ENCODE measurements at regions not wholly inside any gene's neighbourhood (a gene's known extent, or its start where the extent isn't known, plus 50 kb on each side); places are given as distances from the start of the nearest gene placed in this dataset.

DNA sequence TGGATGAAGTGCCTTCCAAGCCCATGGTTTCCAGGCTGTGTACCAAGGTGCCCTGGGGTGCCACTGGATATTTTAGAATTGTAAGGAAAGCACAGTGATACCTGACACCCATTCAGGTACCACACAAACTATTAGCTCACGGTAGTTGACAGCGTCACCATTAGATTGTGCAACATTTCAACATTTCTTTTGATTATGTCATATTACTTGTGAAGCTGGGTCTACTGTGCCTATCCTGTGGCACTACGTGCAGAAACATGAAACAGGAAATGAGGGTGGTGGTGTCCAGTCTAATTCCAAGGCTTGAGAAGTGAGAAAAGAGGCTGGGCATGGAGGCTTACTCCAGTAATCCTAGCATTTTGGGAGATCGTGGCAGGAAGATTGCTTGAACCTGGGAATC, 75.5 kb upstream of the CPM start:
- CTCF ChIA-PET: interaction anchor here (1.6 kb wide), 1 partner anchor 62 kb away, joined by 7 read pairs; no protein-coding TSS in a partner anchor

GRCh38 chr12:69014047-69014446, 81.1 kb upstream of the CPM start:
- POLR2A ChIA-PET: no interaction called here
- no peak for DNase-seq (ENCODE audit: low read depth, low spot score)

More for the DNA sequence above, 75.5 kb upstream of the CPM start:
- Histone ChIP-seq H3K27ac (ENCODE audit: low read depth, low read length) (no peak overlapping the region), H3K27me3 (ENCODE audit: control insufficient read depth, insufficient read depth, low read length) (no peaks in the 10 kb centered on the region), H3K9me3 (ENCODE audit: control insufficient read depth, insufficient read depth, low read length) (no peaks in the 10 kb centered on the region), H3K4me3 (ENCODE audit: low read depth, low read length) (no peak overlapping the region)
- no peak for TF ChIP-seq CTCF (IDR thresholded peaks at IDR 0.05; ENCODE audit: low read depth, low read length)
- DNase-seq (ENCODE audit: low read depth, low spot score): no peak
- POLR2A ChIA-PET: no interaction called here

DNA sequence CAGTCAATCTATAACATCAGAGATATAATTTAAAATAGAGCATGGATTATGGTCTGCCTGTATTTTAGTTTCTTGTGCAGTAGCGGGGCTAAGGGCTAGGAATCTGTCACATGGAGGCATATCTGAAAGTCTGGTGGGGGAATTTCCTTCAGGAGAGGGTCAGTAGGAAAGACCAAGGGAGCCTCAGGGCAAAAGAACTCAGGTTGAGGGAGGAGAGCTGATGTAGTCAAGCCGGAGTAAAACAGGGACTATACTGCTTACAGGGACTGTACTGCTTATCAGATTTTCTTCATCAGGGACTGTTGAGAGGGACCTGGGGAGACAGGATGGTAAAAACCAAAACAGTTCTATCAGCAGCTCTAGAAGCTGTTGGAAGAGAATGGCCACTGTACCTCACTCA, 82.0 kb upstream of the CPM start:
- no peak for DNase-seq (ENCODE audit: low read depth, low spot score)
- H3K9me3 ChIP-seq (ENCODE audit: control insufficient read depth, insufficient read depth, low read length): no peaks in the 10 kb centered on the region
- ChIA-PET CTCF (no interaction called here), POLR2A (no interaction called here)
- H3K27me3 ChIP-seq (ENCODE audit: control insufficient read depth, insufficient read depth, low read length): no peaks in the 10 kb centered on the region
- no peak for TF ChIP-seq CTCF (IDR thresholded peaks at IDR 0.05; ENCODE audit: low read depth, low read length)
- H3K4me3 ChIP-seq (ENCODE audit: low read depth, low read length): no peak overlapping the region
- H3K27ac ChIP-seq (ENCODE audit: low read depth, low read length): no peak overlapping the region

More at GRCh38 chr12:69014047-69014446, 81.1 kb upstream of the CPM start:
- no peak for TF ChIP-seq CTCF (IDR thresholded peaks at IDR 0.05; ENCODE audit: low read depth, low read length)
- H3K27me3 ChIP-seq (ENCODE audit: control insufficient read depth, insufficient read depth, low read length): no peaks in the 10 kb centered on the region
- no peak overlapping the region for H3K4me3 ChIP-seq (ENCODE audit: low read depth, low read length)
- CTCF ChIA-PET: no interaction called here
- H3K9me3 ChIP-seq (ENCODE audit: control insufficient read depth, insufficient read depth, low read length): no peaks in the 10 kb centered on the region
- no peak overlapping the region for H3K27ac ChIP-seq (ENCODE audit: low read depth, low read length)

- Histone ChIP-seq H3K4me3 (ENCODE audit: low read depth, low read length) (no peak overlapping the region), H3K27ac (ENCODE audit: low read depth, low read length) (no peak overlapping the region), H3K27me3 (ENCODE audit: control insufficient read depth, insufficient read depth, low read length) (no peaks in the 10 kb centered on the region), H3K9me3 (ENCODE audit: control insufficient read depth, insufficient read depth, low read length) (no peaks in the 10 kb centered on the region)
- ChIA-PET CTCF (no interaction called here), POLR2A (no interaction called here)
- TF ChIP-seq CTCF (IDR thresholded peaks at IDR 0.05; ENCODE audit: low read depth, low read length): no peak
- no peak for DNase-seq (ENCODE audit: low read depth, low spot score)
These were observed 82.9 kb upstream of the CPM start for GRCh38 chr12:69015831-69016230.

DNA sequence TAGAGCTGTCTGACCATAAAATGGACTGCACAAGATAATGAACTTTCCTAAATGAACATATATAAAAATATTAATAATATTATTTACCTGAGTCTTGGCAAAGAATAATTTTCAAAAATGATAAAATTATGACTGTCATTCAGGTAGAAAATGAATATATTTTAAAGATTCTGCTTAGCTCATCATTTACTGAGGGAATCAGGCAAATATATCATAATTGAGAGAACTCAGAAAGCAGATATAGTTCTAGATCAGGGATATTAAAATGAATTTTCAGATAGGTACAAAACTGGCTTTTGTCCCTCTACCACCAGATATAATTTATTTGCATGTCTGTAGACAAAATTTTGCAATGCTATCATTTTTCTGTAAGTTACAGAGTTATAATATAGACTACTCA, 86.1 kb upstream of the CPM start:
- H3K9me3 ChIP-seq (ENCODE audit: control insufficient read depth, insufficient read depth, low read length): no peaks in the 10 kb centered on the region
- TF ChIP-seq CTCF (IDR thresholded peaks at IDR 0.05; ENCODE audit: low read depth, low read length): no peak
- POLR2A ChIA-PET: no interaction called here
- H3K27ac ChIP-seq (ENCODE audit: low read depth, low read length): no peak overlapping the region
- no peak overlapping the region for H3K4me3 ChIP-seq (ENCODE audit: low read depth, low read length)
- no peaks in the 10 kb centered on the region for H3K27me3 ChIP-seq (ENCODE audit: control insufficient read depth, insufficient read depth, low read length)
- DNase-seq (ENCODE audit: low read depth, low spot score): no peak
- CTCF ChIA-PET: no interaction called here

All from AG04450 (cell line).